Panc1 (cell line): ENCODE measurements at regions not wholly inside any gene's neighbourhood (a gene's known extent, or its start where the extent isn't known, plus 50 kb on each side); places are given as distances from the start of the nearest gene placed in this dataset.

ENCODE experiments used
- CTCF ChIP-seq: fragments of 450-650 bp; IDR thresholded peaks from 2 replicates; pipeline ENCODE4 v1.5.1; 2017; ENCODE audit warnings: mild to moderate bottlenecking
- POLR2AphosphoS5 ChIP-seq: IDR thresholded peaks from 2 replicates; pipeline ENCODE4 v1.6.1; 2012; ENCODE audit warnings: mild to moderate bottlenecking, low read depth, low read length, moderate library complexity
- SIN3A ChIP-seq: IDR thresholded peaks from 2 replicates; pipeline ENCODE4 v1.6.1; 2012; ENCODE audit warnings: low read depth, mild to moderate bottlenecking, low read length, moderate library complexity, borderline replicate concordance; ENCODE audit not compliant: insufficient read depth

DNA sequence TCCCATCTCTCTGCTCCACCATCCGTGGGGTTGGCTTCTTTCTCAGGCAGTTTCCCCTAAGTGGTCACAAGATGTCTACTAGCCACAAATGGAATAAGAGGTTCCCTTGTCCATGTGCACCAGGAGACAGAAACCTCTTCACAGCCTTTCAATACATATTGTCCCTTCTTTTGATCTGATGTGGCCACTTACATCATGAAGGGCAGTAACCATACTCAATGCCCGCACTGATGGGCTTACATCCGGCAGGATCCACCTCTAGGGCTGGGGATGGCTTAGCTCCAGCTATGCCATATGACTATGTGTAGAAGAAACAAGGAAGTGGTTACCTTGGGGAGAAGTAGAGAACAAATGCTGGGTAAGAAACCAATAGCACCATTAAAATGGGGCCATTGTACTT is 64.4 kb downstream of the PLEKHG1 start:
- TF ChIP-seq CTCF (no peak), SIN3A (no peak), POLR2AphosphoS5 (no peak)
